CD4-positive, alpha-beta memory T cell (primary cell): ENCODE measurements at regions not wholly inside any gene's neighbourhood (a gene's known extent, or its start where the extent isn't known, plus 50 kb on each side); places are given as distances from the start of the nearest gene placed in this dataset.
"Not testable (repeated sequence)": the region's sequence is repeated elsewhere in the genome, so short reads cannot be mapped to it uniquely, and the experiment has no call there.

Source experiments
- CTCF ChIA-PET: fragments of 350-600 bp; sonication (Branson Sonifier 250); formaldehyde crosslinking; loops from one replicate; lab custom pipeline; 2021; ENCODE audit warnings: inconsistent platforms; ENCODE audit not compliant: partially characterized antibody; lab: Charles Lee
- POLR2A ChIA-PET: fragments of 350-600 bp; sonication (Branson Sonifier 250); formaldehyde crosslinking; loops from one replicate; lab custom pipeline; 2021; ENCODE audit not compliant: partially characterized antibody; lab: Charles Lee
- DNase-seq, 5 donors: peaks; one replicate each; pipeline versions ENCODE4 v3.0.0 to v3.0.0-alpha.2; 2020 to 2022; ENCODE audit warnings: mixed read lengths in 1 of 5
- H3K27ac ChIP-seq: one replicate; pipeline ENCODE4 v1.7.0; 2013; ENCODE audit warnings: low read depth, low read length
- H3K27me3 ChIP-seq: 2 replicates; pipeline ENCODE4 v1.7.0; 2013; ENCODE audit warnings: mild to moderate bottlenecking, low read length, moderate library complexity; ENCODE audit not compliant: insufficient read depth
- H3K36me3 ChIP-seq: 2 replicates; pipeline ENCODE4 v1.7.0; 2013; ENCODE audit warnings: mild to moderate bottlenecking, low read length, moderate library complexity; ENCODE audit not compliant: insufficient read depth
- H3K4me1 ChIP-seq: 2 replicates; pipeline ENCODE4 v1.7.0; 2013; ENCODE audit warnings: mild to moderate bottlenecking, low read length, moderate library complexity; ENCODE audit not compliant: insufficient read depth
- H3K4me3 ChIP-seq, 2 donors: one replicate each; pipeline ENCODE4 v1.7.0; 2013; ENCODE audit warnings: low read length in 2 of 2, mild to moderate bottlenecking in 1 of 2
- H3K9me3 ChIP-seq, 2 donors: one replicate each; pipeline ENCODE4 v1.7.0; 2013; ENCODE audit warnings: low read length in 2 of 2, control low read depth in 1 of 2; ENCODE audit not compliant: control insufficient read depth in 1 of 2
- H3K27ac Mint-ChIP-seq, 7 donors: one replicate each; pipeline ENCODE4 v1.8.0; 2020 to 2021; ENCODE audit warnings: mixed read lengths in 7 of 7, mild to moderate bottlenecking in 6 of 7, inconsistent platforms in 3 of 7, moderate library complexity in 3 of 7
- H3K27me3 Mint-ChIP-seq, 2 donors: one replicate each; pipeline ENCODE4 v1.8.0; 2020 to 2021; ENCODE audit warnings: mixed read lengths in 2 of 2
- H3K36me3 Mint-ChIP-seq, 2 donors: one replicate each; pipeline ENCODE4 v1.8.0; 2020 to 2021; ENCODE audit warnings: mixed read lengths in 2 of 2, inconsistent platforms in 1 of 2, mild to moderate bottlenecking in 1 of 2
- H3K4me1 Mint-ChIP-seq, 4 donors: one replicate each; pipeline ENCODE4 v1.8.0; 2020 to 2021; ENCODE audit warnings: mixed read lengths in 4 of 4, mild to moderate bottlenecking in 1 of 4
- H3K4me3 Mint-ChIP-seq, 8 donors: one replicate each; pipeline ENCODE4 v1.8.0; 2020 to 2021; ENCODE audit warnings: mixed read lengths in 8 of 8, mild to moderate bottlenecking in 7 of 8, moderate library complexity in 6 of 8, inconsistent platforms in 3 of 8
- H3K9me3 Mint-ChIP-seq, 8 donors: one replicate each; pipeline ENCODE4 v1.8.0; 2020 to 2021; ENCODE audit warnings: mixed read lengths in 8 of 8, mild to moderate bottlenecking in 5 of 8, inconsistent platforms in 3 of 8, moderate library complexity in 1 of 8
- intact Hi-C: fragments of 100-400 bp; cut with micrococcal nuclease; formaldehyde crosslinking; loops from one replicate; pipeline ENCODE4 v1.15.1; 2023

DNA sequence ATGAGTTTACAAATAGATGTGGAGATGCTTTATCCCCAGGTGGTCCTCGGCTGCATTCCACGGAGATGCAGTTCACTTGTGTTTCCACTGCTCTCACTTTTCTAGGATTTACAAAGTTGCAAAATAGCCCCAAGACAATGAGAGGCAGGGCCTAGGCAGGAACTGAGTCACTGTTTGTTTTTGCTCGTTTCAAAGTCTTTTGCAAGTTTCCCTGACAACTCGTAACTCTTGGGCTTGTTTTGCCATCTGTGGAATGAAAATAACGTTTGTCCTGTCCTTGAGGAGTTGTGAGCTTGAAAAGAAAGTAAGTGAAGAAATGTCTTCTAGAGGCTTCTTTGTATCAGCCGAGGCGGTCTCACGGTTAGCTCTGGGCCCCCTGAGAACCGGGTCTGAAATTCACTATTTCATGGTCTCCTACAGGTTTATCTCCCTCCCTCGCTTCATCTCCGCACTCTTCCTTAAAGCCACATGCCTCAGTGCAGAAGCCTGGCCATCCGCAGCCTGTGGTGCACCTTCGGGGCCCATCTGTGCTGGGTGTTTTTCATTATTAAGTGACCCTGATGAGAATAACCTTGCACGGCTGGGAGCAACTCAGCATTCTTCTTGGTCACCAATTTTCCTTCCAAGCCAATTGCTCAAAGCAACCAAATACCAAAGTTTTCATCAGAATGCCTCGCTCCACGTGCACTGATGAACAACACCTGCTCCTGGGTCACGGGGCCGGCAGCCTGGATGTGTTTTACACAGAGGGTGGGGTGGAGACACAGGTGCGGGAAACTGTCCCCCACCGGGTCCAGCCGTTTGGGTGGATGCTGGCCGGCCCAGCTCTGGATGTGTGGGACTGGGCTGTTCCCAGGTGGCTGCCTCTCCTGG lies 172.4 kb downstream of the LAT start:
- H3K9me3 Mint-ChIP-seq, H3K36me3 ChIP-seq, H3K9me3 ChIP-seq, intact Hi-C loops, POLR2A ChIA-PET, H3K4me3 ChIP-seq, CTCF ChIA-PET, H3K27me3 ChIP-seq, H3K27me3 Mint-ChIP-seq, H3K4me1 ChIP-seq: not testable (repeated sequence)
- peaks cover 17 to 18% of the 10 kb centered on the region in 2 donors for H3K36me3 Mint-ChIP-seq
- H3K27ac ChIP-seq, result peak overlapping the region; percentile 2
- peaks cover 10 to 47% (median 20%) of the 10 kb centered on the region in 4 donors for H3K4me1 Mint-ChIP-seq
- peak overlapping the region; percentile 77 to 94 (median 86) for H3K27ac Mint-ChIP-seq
- DNase-seq, result peak in 2 of 5 donors; percentile 23 to 59
- H3K4me3 Mint-ChIP-seq, result peak overlapping the region in 1 of 8 donors; percentile 5

DNA sequence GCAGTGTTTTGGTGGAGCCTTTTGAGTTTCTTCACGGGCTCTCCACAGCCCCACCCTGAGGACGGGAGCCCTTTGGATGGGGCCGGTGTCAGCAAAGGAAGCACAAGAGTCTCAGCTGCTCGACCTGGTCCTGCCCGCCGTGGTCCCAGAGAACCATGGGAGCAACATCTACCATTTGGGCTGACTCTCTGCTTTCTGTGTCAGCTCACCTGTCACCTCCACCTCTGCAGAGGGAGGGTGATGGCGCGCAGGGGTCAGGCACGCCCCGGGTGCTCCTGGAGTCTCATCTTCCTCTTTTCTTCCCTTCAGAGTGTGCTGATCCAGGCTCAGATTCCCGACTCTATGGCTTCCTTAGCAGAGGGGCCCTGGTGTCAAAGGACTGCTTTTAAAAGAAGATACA lies 171.7 kb downstream of the LAT start:
- Histone ChIP-seq H3K36me3 (no peaks in the 10 kb centered on the region), H3K27ac (no peak overlapping the region), H3K4me3 (no peak overlapping the region), H3K27me3 (no peaks in the 10 kb centered on the region), H3K9me3 (no peaks in the 10 kb centered on the region), H3K4me1 (no peaks in the 10 kb centered on the region)
- H3K36me3 Mint-ChIP-seq, result peaks cover 17 to 18% of the 10 kb centered on the region in 2 donors
- CTCF ChIA-PET, result no interaction called here
- H3K4me1 Mint-ChIP-seq, result peaks cover 10 to 47% (median 20%) of the 10 kb centered on the region in 4 donors
- peak overlapping the region in 1 of 8 donors; percentile 17 for H3K4me3 Mint-ChIP-seq
- no peaks in the 10 kb centered on the region for H3K9me3 Mint-ChIP-seq
- DNase-seq, result no peak
- POLR2A ChIA-PET, result no interaction called here
- no peaks in the 10 kb centered on the region for H3K27me3 Mint-ChIP-seq
- H3K27ac Mint-ChIP-seq, result peak overlapping the region; percentile 57 to 94 (median 84)
- intact Hi-C loops, result no loop called here

DNA sequence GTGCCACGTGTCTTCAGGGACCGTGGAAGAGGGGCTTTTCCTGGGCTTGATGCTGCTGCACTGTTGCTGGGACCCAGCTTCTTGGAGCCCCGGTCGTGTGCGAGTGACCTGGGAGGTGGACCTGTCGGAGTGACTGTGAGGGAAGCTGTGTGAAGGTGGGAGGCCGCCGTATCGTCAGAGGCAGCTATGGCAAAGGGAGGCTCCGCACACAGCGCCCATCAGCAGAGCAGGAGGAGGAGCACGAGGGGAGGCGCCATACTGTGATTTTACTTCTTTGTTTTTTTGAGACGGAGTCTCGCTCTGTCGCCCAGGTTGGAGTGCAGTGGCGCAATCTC lies 171.0 kb downstream of the LAT start:
- H3K36me3 ChIP-seq, H3K4me3 ChIP-seq, H3K27me3 Mint-ChIP-seq, intact Hi-C loops, H3K27me3 ChIP-seq, H3K9me3 ChIP-seq, POLR2A ChIA-PET, H3K27ac ChIP-seq, H3K9me3 Mint-ChIP-seq, H3K4me1 ChIP-seq, DNase-seq, CTCF ChIA-PET: not testable (repeated sequence)
- Mint-ChIP-seq H3K36me3 (peaks cover 17 to 18% of the 10 kb centered on the region in 2 donors), H3K4me1 (peaks cover 10 to 43% (median 20%) of the 10 kb centered on the region in 4 donors), H3K4me3 (peak overlapping the region in 1 of 8 donors; percentile 27), H3K27ac (peak overlapping the region in 6 of 7 donors; percentile 68 to 97 (median 82))

DNA sequence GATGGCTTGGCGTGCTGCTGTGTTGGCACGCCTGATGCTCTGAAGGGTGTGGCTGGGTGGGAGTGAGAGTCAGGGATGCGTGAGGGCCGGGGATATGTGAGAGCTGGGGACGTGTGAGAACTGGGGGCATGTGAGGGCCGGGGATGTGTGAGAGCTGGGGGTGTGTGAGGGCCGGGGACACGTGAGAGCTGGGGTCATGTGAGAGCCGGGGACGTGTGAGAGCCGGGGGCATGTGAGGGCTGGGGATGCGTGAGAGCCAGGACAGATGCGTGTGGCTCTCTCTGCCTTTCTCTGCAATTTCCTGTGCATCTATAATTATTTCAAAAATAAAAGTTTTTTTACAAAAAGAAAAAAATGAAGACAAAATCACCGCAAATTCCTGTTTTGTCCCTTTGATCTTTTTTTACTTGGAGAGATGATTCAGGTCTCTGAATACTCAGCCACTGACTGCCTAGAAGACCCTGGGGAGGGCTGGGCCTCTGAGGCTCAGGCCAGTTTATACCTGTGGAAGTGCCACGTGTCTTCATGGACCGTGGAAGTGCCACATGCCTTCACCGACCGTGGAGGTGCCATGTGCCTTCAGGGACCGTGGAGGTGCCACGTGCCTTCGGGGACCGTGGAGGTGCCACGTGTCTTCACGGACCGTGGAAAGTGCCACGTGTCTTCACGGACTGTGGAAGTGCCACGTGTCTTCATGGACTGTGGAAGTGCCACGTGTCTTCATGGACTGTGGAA lies 170.4 kb downstream of the LAT start:
- H3K36me3 ChIP-seq, POLR2A ChIA-PET, H3K27ac ChIP-seq, intact Hi-C loops, H3K4me3 ChIP-seq, H3K27me3 ChIP-seq, H3K27me3 Mint-ChIP-seq, H3K9me3 ChIP-seq, H3K9me3 Mint-ChIP-seq, H3K4me1 ChIP-seq, CTCF ChIA-PET: not testable (repeated sequence)
- peaks cover 13 to 14% of the 10 kb centered on the region in 2 donors for H3K36me3 Mint-ChIP-seq
- peaks cover 11 to 47% (median 23%) of the 10 kb centered on the region in 4 donors for H3K4me1 Mint-ChIP-seq
- peak overlapping the region; percentile 68 to 97 (median 90) for H3K27ac Mint-ChIP-seq
- peak overlapping the region in 6 of 8 donors; percentile 8 to 84 (median 44) for H3K4me3 Mint-ChIP-seq
- peak in 4 of 5 donors; percentile 21 to 46 (median 24) for DNase-seq

DNA sequence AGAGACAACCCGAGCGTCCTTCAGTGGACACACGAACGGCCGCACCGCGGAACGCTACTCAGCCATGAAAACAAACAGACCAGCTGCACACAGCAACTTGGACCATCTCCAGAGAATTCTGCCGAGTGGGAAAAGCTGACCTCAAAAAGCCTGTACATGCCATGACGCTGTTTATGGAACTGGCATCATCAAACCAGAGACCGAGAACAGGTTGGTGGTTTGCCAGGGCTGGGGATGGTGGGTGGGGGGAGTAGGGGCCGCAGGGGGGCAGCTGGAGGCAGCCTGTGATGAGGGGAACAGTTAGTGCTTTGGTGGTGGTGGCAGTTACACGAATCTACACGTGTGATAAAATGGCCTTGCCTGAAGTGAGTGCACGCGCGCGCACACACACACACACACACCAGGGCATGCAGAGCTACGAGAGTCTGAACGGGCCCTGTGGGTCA lies 169.8 kb downstream of the LAT start:
- Histone ChIP-seq H3K27ac (no peak overlapping the region), H3K27me3 (no peaks in the 10 kb centered on the region), H3K4me1 (peaks cover 6% of the 10 kb centered on the region), H3K4me3 (no peak overlapping the region), H3K9me3 (no peaks in the 10 kb centered on the region), H3K36me3 (no peaks in the 10 kb centered on the region)
- H3K4me3 Mint-ChIP-seq, result peak overlapping the region in 2 of 8 donors; percentile 43 to 84
- intact Hi-C loops, result no loop called here
- no peaks in the 10 kb centered on the region for H3K27me3 Mint-ChIP-seq
- peaks cover 14 to 53% (median 27%) of the 10 kb centered on the region in 4 donors for H3K4me1 Mint-ChIP-seq
- no peak for DNase-seq
- H3K36me3 Mint-ChIP-seq, result peaks cover 9 to 10% of the 10 kb centered on the region in 2 donors
- POLR2A ChIA-PET, result no interaction called here
- CTCF ChIA-PET, result no interaction called here
- peak overlapping the region; percentile 29 to 97 (median 90) for H3K27ac Mint-ChIP-seq
- H3K9me3 Mint-ChIP-seq, result no peaks in the 10 kb centered on the region

DNA sequence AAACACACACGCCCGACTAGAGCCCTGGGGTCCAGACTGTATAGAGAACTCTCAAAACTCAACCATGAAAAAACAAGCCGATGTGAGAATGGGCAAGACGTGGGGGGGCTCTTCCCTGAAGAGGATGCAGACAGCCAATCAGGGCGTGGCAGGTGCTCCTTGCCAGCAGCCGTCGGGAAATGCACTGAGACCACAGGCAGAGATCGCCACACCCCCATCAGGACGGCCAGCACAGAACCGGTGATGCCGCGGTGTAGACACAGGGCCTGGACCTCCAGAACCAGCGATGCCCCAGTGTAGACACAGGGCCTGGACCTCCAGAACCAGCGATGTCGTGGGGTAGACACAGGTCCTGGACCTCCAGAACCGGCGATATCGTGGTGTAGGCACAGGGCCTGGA lies 169.2 kb downstream of the LAT start:
- Histone ChIP-seq H3K36me3 (no peaks in the 10 kb centered on the region), H3K27me3 (no peaks in the 10 kb centered on the region), H3K4me1 (peaks cover 12% of the 10 kb centered on the region), H3K4me3 (no peak overlapping the region), H3K27ac (no peak overlapping the region), H3K9me3 (no peaks in the 10 kb centered on the region)
- Mint-ChIP-seq H3K27ac (peak overlapping the region in 5 of 7 donors; percentile 42 to 83 (median 60)), H3K36me3 (peaks cover 11 to 14% of the 10 kb centered on the region in 2 donors), H3K4me3 (peak overlapping the region in 1 of 8 donors; percentile 21), H3K4me1 (peaks cover 19 to 59% (median 33%) of the 10 kb centered on the region in 4 donors), H3K9me3 (no peaks in the 10 kb centered on the region), H3K27me3 (no peaks in the 10 kb centered on the region)
- intact Hi-C loops, result no loop called here
- DNase-seq, result no peak
- POLR2A ChIA-PET, result no interaction called here
- CTCF ChIA-PET, result no interaction called here

DNA sequence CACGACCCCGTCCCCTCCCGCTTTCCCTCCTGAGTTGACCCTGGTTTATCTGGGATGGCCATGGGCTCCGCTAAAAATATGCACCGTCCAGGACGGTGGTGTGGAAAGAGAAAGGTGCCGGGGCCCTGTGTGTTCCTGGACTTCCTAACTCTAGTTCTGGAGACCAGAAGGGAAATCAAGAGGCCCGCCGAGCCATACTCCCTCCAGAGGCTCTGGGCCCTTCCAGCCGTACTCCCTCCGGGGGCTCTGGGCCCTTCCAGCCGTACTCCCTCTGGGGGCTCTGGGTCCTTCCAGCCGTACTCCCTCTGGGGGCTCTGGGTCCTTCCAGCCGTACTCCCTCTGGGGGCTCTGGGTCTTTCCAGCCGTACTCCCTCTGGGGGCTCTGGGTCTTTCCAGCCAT lies 168.5 kb downstream of the LAT start:
- H3K27me3 Mint-ChIP-seq, H3K27ac Mint-ChIP-seq, DNase-seq, H3K36me3 ChIP-seq, H3K27ac ChIP-seq, H3K4me3 ChIP-seq, H3K9me3 ChIP-seq, H3K9me3 Mint-ChIP-seq, POLR2A ChIA-PET, CTCF ChIA-PET, H3K4me3 Mint-ChIP-seq, intact Hi-C loops, H3K27me3 ChIP-seq: not testable (repeated sequence)
- Mint-ChIP-seq H3K36me3 (peaks cover 13 to 14% of the 10 kb centered on the region in 2 donors), H3K4me1 (peaks cover 25 to 67% (median 40%) of the 10 kb centered on the region in 4 donors)
- H3K4me1 ChIP-seq, result peaks cover 20% of the 10 kb centered on the region
